Right lobe of liver (tissue), 6 donors: ENCODE measurements at regions not wholly inside any gene's neighbourhood (a gene's known extent, or its start where the extent isn't known, plus 50 kb on each side); places are given as distances from the start of the nearest gene placed in this dataset.

Experiments used
- ATAC-seq, 4 donors: fragments of 200-7000 bp; cut with Tn5 transposase; one replicate each; pipeline ENCODE4 v1.9.1; 2020; ENCODE audit warnings: mild to moderate bottlenecking in 4 of 4, moderate library complexity in 4 of 4
- DNase-seq, 3 donors: peaks; one replicate each; pipeline ENCODE4 v3.0.0-alpha.2; 2020
- H3K27ac ChIP-seq, 3 donors: fragments of 200-600 bp; one replicate each; pipeline ENCODE4 v1.8.0; 2022
- H3K27me3 ChIP-seq, 2 donors: fragments of 200-600 bp; one replicate each; pipeline ENCODE4 v1.8.0; 2022
- H3K36me3 ChIP-seq, 4 donors: fragments of 200-600 bp; sonication (generic) in 1 of 4; one replicate each; pipeline versions ENCODE4 v1.5.1 to v1.8.0; 2017 to 2022; ENCODE audit warnings: control low read depth in 1 of 4
- H3K4me1 ChIP-seq, 4 donors: fragments of 200-600 bp; sonication (generic) in 1 of 4; one replicate each; pipeline versions ENCODE4 v1.5.1 to v1.8.0; 2017 to 2022; ENCODE audit warnings: control low read depth in 1 of 4
- H3K4me3 ChIP-seq, 3 donors: fragments of 200-600 bp; one replicate each; pipeline ENCODE4 v1.8.0; 2022
- H3K9me3 ChIP-seq, 4 donors: fragments of 200-600 bp; sonication (generic) in 1 of 4; one replicate each; pipeline versions ENCODE4 v1.5.1 to v1.8.0; 2017 to 2022; ENCODE audit warnings: control low read depth in 1 of 4
- POLR2A ChIP-seq: fragments of 450-650 bp; IDR thresholded peaks from one replicate; pipeline ENCODE4 v1.6.1; 2017; ENCODE audit warnings: antibody characterized with exemption, mild to moderate bottlenecking
- WGBS: methylation state at CpG from one replicate; pipeline ENCODE4 v1.1.6; 2018; ENCODE audit warnings: low coverage, low lambda C conversion rate; ENCODE audit not compliant: insufficient coverage; ENCODE audit errors: missing lambda C conversion rate; 5-methylcytosine and 5-hydroxymethylcytosine counted together
- intact Hi-C, 2 donors: fragments of 100-400 bp; cut with DNase I; formaldehyde crosslinking; loops; one replicate each; pipeline versions ENCODE4 v1.11.2 to v1.14.1; 2022
- TF ChIP-seq, protein P1 (sequence below), 4 donors: fragments of 200-600 bp in 3 of 4; fragments of 450-650 bp in 1 of 4; IDR thresholded peaks; one replicate each; pipeline versions ENCODE4 v1.5.1 to v1.8.0; 2016 to 2022; ENCODE audit warnings: antibody characterized with exemption in 4 of 4, mild to moderate bottlenecking in 2 of 4
- donor health status: DM: no; HTN: yes; CAD: no.
- donor health status: DM: no; HTN: no; CAD: no.
- donor health status: DM: no; HTN: no; CAD: no.
- donor health status: DM: no; HTN: yes; CAD: no.
- donor health status: DM: no; HTN: yes; CAD: no.

DNA sequence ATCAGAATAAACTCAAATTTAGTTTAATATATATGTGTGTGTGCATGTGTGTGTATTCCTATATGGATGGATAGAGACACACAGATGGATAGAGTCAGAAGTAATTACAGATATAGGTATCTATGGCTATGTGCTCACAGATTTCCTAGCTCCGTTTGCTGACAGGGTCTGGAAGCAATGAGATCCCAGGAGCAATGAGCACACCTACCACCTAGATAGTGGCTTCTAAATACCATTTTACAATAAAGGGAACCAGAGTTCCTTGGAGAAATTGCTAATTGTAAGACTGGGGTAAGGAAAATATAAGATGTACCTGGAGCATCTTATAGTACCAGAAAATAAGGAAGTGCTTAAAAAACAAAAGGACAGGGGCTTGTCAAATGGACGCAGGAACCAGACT is 196.2 kb upstream of the PRDM1 start:
- TF ChIP-seq, protein P1, sequence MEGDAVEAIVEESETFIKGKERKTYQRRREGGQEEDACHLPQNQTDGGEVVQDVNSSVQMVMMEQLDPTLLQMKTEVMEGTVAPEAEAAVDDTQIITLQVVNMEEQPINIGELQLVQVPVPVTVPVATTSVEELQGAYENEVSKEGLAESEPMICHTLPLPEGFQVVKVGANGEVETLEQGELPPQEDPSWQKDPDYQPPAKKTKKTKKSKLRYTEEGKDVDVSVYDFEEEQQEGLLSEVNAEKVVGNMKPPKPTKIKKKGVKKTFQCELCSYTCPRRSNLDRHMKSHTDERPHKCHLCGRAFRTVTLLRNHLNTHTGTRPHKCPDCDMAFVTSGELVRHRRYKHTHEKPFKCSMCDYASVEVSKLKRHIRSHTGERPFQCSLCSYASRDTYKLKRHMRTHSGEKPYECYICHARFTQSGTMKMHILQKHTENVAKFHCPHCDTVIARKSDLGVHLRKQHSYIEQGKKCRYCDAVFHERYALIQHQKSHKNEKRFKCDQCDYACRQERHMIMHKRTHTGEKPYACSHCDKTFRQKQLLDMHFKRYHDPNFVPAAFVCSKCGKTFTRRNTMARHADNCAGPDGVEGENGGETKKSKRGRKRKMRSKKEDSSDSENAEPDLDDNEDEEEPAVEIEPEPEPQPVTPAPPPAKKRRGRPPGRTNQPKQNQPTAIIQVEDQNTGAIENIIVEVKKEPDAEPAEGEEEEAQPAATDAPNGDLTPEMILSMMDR (IDR thresholded peaks at IDR 0.05) = no peak
- Histone ChIP-seq H3K27me3 (no peaks in the 10 kb centered on the region), H3K36me3 (no peaks in the 10 kb centered on the region), H3K9me3 (no peaks in the 10 kb centered on the region), H3K4me3 (no peak overlapping the region), H3K27ac (no peak overlapping the region), H3K4me1 (no peaks in the 10 kb centered on the region)
- ATAC-seq (no peak), DNase-seq (no peak)
- intact Hi-C loops = no loop called here
- 72% methylated on average over 2 of the region's 2 CpGs for WGBS

- H3K36me3 ChIP-seq = no peaks in the 10 kb centered on the region
- WGBS = 71% methylated on average over 5 of the region's 7 CpGs
- ATAC-seq = no peak
These were observed 199.2 kb upstream of the PRDM1 start for GRCh38 chr6:105886814-105887544.

DNA sequence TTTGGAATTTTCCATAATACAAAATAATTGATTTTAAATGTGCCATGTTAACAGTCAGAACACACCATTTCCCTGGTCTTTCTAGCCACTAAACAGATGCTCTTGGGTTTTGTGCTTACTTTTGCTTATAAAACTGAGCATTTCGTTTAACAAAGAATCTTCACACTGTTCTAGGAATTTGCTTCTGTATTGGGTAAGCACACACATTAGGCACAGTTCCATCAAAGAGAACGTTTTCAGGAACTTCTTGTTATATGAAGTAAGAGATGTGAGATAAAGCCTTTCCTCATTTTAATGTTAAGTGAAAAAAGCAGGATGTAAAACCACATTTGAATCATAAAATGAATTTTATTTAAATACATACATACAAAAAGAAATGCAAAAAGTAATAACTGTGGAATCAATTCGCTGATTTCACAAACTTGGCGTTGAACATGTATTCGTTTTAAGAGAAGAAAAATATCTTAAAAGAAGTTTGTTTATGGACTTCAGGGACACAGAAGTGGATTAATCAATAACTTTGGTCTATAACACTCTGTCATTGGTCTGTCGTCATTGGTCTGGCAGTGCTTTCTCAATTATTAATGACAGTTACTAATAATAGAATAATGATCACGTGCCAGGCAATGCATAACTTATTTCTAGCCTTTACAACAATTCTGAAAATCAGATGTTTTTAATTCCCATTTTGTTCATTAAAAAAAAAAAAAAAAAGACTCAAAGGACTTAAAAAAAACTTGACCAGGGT is 199.9 kb upstream of the PRDM1 start:
- WGBS = 21% methylated on average over 7 of the region's 7 CpGs
- H3K36me3 ChIP-seq = no peaks in the 10 kb centered on the region
- no peaks in the 10 kb centered on the region for H3K9me3 ChIP-seq
- peak in 1 of 4 donors; percentile 39 for ATAC-seq
- H3K4me1 ChIP-seq = no peaks in the 10 kb centered on the region
- H3K27ac ChIP-seq = no peak overlapping the region
- no peaks in the 10 kb centered on the region for H3K27me3 ChIP-seq
- no peak for TF ChIP-seq POLR2A
- TF ChIP-seq, protein P1 (IDR thresholded peaks at IDR 0.05) = no peak
- no peak for DNase-seq
- H3K4me3 ChIP-seq = no peak overlapping the region
- intact Hi-C loops = no loop called here

More at GRCh38 chr6:105886814-105887544, 199.2 kb upstream of the PRDM1 start:
- H3K4me3 ChIP-seq = no peak overlapping the region
- no peaks in the 10 kb centered on the region for H3K9me3 ChIP-seq
- intact Hi-C loops = no loop called here
- H3K27me3 ChIP-seq = no peaks in the 10 kb centered on the region
- DNase-seq = no peak
- H3K27ac ChIP-seq = no peak overlapping the region
- H3K4me1 ChIP-seq = no peaks in the 10 kb centered on the region
- no peak for TF ChIP-seq POLR2A
- TF ChIP-seq, protein P1 (IDR thresholded peaks at IDR 0.05) = no peak

- DNase-seq = no peak
- ATAC-seq = no peak
- H3K4me1 ChIP-seq = no peaks in the 10 kb centered on the region
- H3K36me3 ChIP-seq = no peaks in the 10 kb centered on the region
- H3K27me3 ChIP-seq = no peaks in the 10 kb centered on the region
- H3K27ac ChIP-seq = no peak overlapping the region
- WGBS = 94% methylated on average over 2 of the region's 7 CpGs
- H3K4me3 ChIP-seq = no peak overlapping the region
- no peak for TF ChIP-seq POLR2A
- intact Hi-C loops = no loop called here
- no peaks in the 10 kb centered on the region for H3K9me3 ChIP-seq
These were observed 201.7 kb upstream of the PRDM1 start for GRCh38 chr6:105884426-105884825.

GRCh38 chr6:105884011-105884410 is 202.1 kb upstream of the PRDM1 start:
- TF ChIP-seq, protein P1 (IDR thresholded peaks at IDR 0.05) = no peak
- TF ChIP-seq POLR2A = no peak
- WGBS = 29% methylated on average over 4 of the region's 4 CpGs
- Histone ChIP-seq H3K9me3 (no peaks in the 10 kb centered on the region), H3K4me3 (no peak overlapping the region), H3K27me3 (no peaks in the 10 kb centered on the region), H3K4me1 (no peaks in the 10 kb centered on the region), H3K27ac (no peak overlapping the region), H3K36me3 (no peaks in the 10 kb centered on the region)
- DNase-seq (no peak), ATAC-seq (peak in 2 of 4 donors; percentile 9 to 11)
- intact Hi-C loops = no loop called here
